OCI-LY1 (cell line): ENCODE measurements at regions not wholly inside any gene's neighbourhood (a gene's known extent, or its start where the extent isn't known, plus 50 kb on each side); places are given as distances from the start of the nearest gene placed in this dataset.

Experiments
- CTCF ChIP-seq: fragments of 200-600 bp; sonication (generic), shearing (Covaris generic); IDR thresholded peaks from 2 replicates; pipeline ENCODE4 v1.5.1; 2017; ENCODE audit warnings: mild to moderate bottlenecking, antibody characterized with exemption, low read length, moderate library complexity, mixed read lengths
- EZH2 ChIP-seq: fragments of 200-600 bp; sonication (generic), shearing (Covaris generic); IDR thresholded peaks from 2 replicates; pipeline ENCODE4 v1.8.0; 2017; ENCODE audit warnings: borderline replicate concordance, mixed run types, mild to moderate bottlenecking, antibody characterized with exemption, low read length, moderate library complexity, mixed read lengths

GRCh38 chr11:115054570-115055538 lies 376.5 kb downstream of the NXPE2 start:
- TF ChIP-seq CTCF = no peak
- no peak for TF ChIP-seq EZH2
